ENCODE measurements at regions not wholly inside any gene's neighbourhood (a gene's known extent, or its start where the extent isn't known, plus 50 kb on each side); places are given as distances from the start of the nearest gene placed in this dataset.

DNA sequence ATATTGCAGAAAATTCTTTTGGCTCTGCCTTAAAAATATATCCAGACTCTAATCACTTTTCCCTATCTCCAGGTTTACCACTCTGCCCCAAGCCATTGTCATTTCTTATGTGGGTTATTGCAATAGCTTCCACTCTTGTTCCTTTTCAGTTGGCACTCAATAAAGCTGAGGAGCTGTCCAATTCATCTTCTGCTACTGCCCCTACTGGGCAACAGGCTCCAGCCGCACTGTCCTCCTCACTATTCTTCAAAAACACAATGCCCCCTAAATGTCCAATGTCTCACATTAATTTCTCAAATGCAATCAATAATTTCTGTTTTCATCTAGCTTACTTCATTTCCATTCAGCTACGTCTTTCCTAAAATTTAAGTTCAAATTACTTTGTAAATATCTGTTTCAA, 1262.5 kb upstream of the CDH2 start:
- Histone ChIP-seq H3K4me3 (replicated peaks; ENCODE audit: insufficient read depth, low read length) (no peak overlapping the region), H3K27ac (replicated peaks) (no peak overlapping the region), H3K27me3 (ENCODE audit: insufficient read depth, poor library complexity, severe bottlenecking) (no peaks in the 10 kb centered on the region)
- TF ChIP-seq, protein P1, sequence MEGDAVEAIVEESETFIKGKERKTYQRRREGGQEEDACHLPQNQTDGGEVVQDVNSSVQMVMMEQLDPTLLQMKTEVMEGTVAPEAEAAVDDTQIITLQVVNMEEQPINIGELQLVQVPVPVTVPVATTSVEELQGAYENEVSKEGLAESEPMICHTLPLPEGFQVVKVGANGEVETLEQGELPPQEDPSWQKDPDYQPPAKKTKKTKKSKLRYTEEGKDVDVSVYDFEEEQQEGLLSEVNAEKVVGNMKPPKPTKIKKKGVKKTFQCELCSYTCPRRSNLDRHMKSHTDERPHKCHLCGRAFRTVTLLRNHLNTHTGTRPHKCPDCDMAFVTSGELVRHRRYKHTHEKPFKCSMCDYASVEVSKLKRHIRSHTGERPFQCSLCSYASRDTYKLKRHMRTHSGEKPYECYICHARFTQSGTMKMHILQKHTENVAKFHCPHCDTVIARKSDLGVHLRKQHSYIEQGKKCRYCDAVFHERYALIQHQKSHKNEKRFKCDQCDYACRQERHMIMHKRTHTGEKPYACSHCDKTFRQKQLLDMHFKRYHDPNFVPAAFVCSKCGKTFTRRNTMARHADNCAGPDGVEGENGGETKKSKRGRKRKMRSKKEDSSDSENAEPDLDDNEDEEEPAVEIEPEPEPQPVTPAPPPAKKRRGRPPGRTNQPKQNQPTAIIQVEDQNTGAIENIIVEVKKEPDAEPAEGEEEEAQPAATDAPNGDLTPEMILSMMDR (IDR thresholded peaks at IDR 0.05; ENCODE audit: insufficient read depth, low read length): no peak
- TF ChIP-seq, protein P2, sequence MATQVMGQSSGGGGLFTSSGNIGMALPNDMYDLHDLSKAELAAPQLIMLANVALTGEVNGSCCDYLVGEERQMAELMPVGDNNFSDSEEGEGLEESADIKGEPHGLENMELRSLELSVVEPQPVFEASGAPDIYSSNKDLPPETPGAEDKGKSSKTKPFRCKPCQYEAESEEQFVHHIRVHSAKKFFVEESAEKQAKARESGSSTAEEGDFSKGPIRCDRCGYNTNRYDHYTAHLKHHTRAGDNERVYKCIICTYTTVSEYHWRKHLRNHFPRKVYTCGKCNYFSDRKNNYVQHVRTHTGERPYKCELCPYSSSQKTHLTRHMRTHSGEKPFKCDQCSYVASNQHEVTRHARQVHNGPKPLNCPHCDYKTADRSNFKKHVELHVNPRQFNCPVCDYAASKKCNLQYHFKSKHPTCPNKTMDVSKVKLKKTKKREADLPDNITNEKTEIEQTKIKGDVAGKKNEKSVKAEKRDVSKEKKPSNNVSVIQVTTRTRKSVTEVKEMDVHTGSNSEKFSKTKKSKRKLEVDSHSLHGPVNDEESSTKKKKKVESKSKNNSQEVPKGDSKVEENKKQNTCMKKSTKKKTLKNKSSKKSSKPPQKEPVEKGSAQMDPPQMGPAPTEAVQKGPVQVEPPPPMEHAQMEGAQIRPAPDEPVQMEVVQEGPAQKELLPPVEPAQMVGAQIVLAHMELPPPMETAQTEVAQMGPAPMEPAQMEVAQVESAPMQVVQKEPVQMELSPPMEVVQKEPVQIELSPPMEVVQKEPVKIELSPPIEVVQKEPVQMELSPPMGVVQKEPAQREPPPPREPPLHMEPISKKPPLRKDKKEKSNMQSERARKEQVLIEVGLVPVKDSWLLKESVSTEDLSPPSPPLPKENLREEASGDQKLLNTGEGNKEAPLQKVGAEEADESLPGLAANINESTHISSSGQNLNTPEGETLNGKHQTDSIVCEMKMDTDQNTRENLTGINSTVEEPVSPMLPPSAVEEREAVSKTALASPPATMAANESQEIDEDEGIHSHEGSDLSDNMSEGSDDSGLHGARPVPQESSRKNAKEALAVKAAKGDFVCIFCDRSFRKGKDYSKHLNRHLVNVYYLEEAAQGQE (IDR thresholded peaks at IDR 0.05; ENCODE audit: insufficient replicate concordance, low read depth): peak; percentile 74
- TF ChIP-seq SPI1 (IDR thresholded peaks at IDR 0.05; ENCODE audit: borderline replicate concordance, low read depth): no peak
- TF ChIP-seq GABPA (IDR thresholded peaks at IDR 0.05; ENCODE audit: low read depth): no peak
- DNase-seq (ENCODE audit: low read depth in 1 of 2, low spot score in 1 of 2): no peak

DNA sequence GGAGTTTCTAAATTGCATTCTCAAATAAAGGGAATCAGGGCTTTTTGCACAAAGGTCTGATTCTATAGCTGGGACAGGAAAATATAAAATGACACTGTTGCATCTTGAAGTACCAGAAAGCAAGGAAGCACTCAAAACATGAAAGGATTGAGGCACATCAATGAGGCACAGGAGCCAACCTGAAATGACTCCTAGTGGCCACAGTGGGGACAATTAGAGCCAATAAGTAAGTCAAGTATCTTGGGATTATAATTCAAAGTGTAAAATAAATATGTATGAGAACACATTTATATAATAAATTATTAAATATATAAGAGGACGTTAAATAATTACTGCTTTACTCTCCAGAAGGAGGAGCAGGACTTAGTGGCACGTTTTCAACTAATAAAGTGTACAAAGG, 1259.5 kb upstream of the CDH2 start:
- DNase-seq (ENCODE audit: low read depth in 1 of 2, low spot score in 1 of 2): no peak
- TF ChIP-seq GABPA (IDR thresholded peaks at IDR 0.05; ENCODE audit: low read depth): no peak
- no peak for TF ChIP-seq SPI1 (IDR thresholded peaks at IDR 0.05; ENCODE audit: borderline replicate concordance, low read depth)
- TF ChIP-seq, protein P1 (IDR thresholded peaks at IDR 0.05; ENCODE audit: insufficient read depth, low read length): no peak
- no peak for TF ChIP-seq POLR2AphosphoS5 (IDR thresholded peaks at IDR 0.05; ENCODE audit: low read depth)
- TF ChIP-seq, protein P2 (IDR thresholded peaks at IDR 0.05; ENCODE audit: insufficient replicate concordance, low read depth): no peak
- Histone ChIP-seq H3K4me3 (replicated peaks; ENCODE audit: insufficient read depth, low read length) (no peak overlapping the region), H3K27me3 (ENCODE audit: insufficient read depth, poor library complexity, severe bottlenecking) (no peaks in the 10 kb centered on the region), H3K27ac (replicated peaks) (no peak overlapping the region)

DNA sequence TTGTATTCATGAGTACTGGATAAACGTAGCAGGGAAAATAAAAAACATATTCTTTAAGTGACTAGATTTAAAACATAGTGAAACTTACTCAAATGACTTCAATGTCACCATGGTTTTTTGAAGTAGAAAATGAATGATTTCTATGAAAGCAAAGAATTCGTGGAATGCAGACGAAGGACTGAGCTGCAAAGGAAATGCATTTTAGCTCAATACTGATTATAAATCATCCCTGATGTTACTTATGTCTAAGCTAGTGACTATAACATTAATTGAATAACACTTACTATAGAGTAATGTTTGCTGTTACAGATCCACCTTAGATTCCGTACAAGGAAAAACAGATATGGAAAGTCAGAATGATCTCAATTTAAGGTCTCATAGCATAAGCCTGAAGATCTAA, 1257.7 kb upstream of the CDH2 start:
- H3K27me3 ChIP-seq (ENCODE audit: insufficient read depth, poor library complexity, severe bottlenecking): no peaks in the 10 kb centered on the region
- DNase-seq (ENCODE audit: low read depth in 1 of 2, low spot score in 1 of 2): no peak
- TF ChIP-seq POLR2AphosphoS5 (IDR thresholded peaks at IDR 0.05; ENCODE audit: low read depth) (no peak), GABPA (IDR thresholded peaks at IDR 0.05; ENCODE audit: low read depth) (no peak), SPI1 (IDR thresholded peaks at IDR 0.05; ENCODE audit: borderline replicate concordance, low read depth) (no peak)
- TF ChIP-seq, protein P1 (IDR thresholded peaks at IDR 0.05; ENCODE audit: insufficient read depth, low read length): no peak
- TF ChIP-seq, protein P2 (IDR thresholded peaks at IDR 0.05; ENCODE audit: insufficient replicate concordance, low read depth): no peak
- no peak overlapping the region for H3K27ac ChIP-seq (replicated peaks)
- no peak overlapping the region for H3K4me3 ChIP-seq (replicated peaks; ENCODE audit: insufficient read depth, low read length)
